Nephron progenitor cell (in vitro differentiated cells): ENCODE measurements at regions not wholly inside any gene's neighbourhood (a gene's known extent, or its start where the extent isn't known, plus 50 kb on each side); places are given as distances from the start of the nearest gene placed in this dataset.

Experiments used
- DNase-seq: peaks from one replicate; pipeline ENCODE4 v3.0.0; 2021
- H3K27ac Mint-ChIP-seq: 2 replicates; pipeline ENCODE4 v1.8.0; 2021; ENCODE audit warnings: mild to moderate bottlenecking, moderate library complexity, mixed read lengths
- H3K27me3 Mint-ChIP-seq: 2 replicates; pipeline ENCODE4 v1.8.0; 2021; ENCODE audit warnings: mild to moderate bottlenecking, low read depth, mixed read lengths; ENCODE audit not compliant: poor library complexity
- H3K36me3 Mint-ChIP-seq: 2 replicates; pipeline ENCODE4 v1.8.0; 2021; ENCODE audit warnings: low read depth, mixed read lengths
- H3K4me1 Mint-ChIP-seq: 2 replicates; pipeline ENCODE4 v1.8.0; 2021; ENCODE audit warnings: mixed read lengths
- H3K4me3 Mint-ChIP-seq: 2 replicates; pipeline ENCODE4 v1.8.0; 2021; ENCODE audit warnings: mild to moderate bottlenecking, moderate library complexity, mixed read lengths
- H3K9me3 Mint-ChIP-seq: 2 replicates; pipeline ENCODE4 v1.8.0; 2021; ENCODE audit warnings: mild to moderate bottlenecking, moderate library complexity, mixed read lengths
- CTCF ChIP-seq: fragments of 200-600 bp; sonication (generic); IDR thresholded peaks from 2 replicates; pipeline ENCODE4 v1.5.0; 2021; ENCODE audit warnings: antibody characterized with exemption

DNA sequence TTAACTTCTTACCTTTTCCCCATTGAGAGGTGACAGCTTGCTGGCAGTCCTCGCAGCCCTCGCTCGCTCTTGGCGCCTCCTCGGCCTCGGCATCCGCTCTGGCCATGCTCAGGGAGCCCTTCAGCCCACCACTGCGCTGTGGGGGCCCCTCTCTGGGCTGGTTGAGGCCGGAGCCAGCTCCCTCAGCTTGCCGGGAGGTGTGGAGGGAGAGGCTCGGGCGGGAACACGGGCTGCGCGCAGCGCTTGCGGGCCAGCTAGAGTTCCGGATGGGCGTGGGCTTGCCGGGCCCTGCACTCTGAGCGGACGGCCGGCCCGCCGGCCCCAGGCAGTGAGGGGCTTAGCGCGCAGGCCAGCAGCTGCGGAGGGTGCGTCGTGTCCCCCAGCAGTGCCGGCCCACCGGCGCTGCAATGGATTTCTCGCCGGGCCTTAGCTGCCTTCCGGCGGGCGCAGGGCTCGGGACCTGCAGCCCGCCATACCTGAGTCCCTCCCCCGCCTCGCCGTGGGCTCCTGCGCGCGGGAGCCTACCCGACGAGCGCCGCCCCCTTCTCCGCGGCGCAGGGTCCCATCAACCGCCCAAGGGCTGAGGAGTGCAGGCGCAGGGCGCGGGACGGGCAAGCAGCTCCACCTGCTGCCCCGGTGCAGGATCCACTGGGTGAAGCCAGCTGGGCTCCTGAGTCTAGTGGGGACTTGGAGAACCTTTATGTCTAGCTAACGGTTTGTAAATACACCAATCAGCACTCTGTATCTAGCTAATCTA lies 335.0 kb downstream of the CBLN2 start:
- no peak for TF ChIP-seq CTCF
- no peak overlapping the region for H3K4me3 Mint-ChIP-seq

GRCh38 chr18:72207280-72207679 lies 336.9 kb downstream of the CBLN2 start:
- Mint-ChIP-seq H3K9me3 (peaks cover 5% of the 10 kb centered on the region), H3K27ac (no peak overlapping the region)

More for the DNA sequence above, 335.0 kb downstream of the CBLN2 start:
- H3K9me3 Mint-ChIP-seq, result peaks cover 5% of the 10 kb centered on the region
- peaks cover 2% of the 10 kb centered on the region for H3K27me3 Mint-ChIP-seq
- no peaks in the 10 kb centered on the region for H3K4me1 Mint-ChIP-seq
- no peak overlapping the region for H3K27ac Mint-ChIP-seq
- DNase-seq, result no peak
- H3K36me3 Mint-ChIP-seq, result no peaks in the 10 kb centered on the region

GRCh38 chr18:72206814-72207213 lies 337.3 kb downstream of the CBLN2 start:
- H3K4me1 Mint-ChIP-seq, result no peaks in the 10 kb centered on the region
- TF ChIP-seq CTCF, result no peak

More at GRCh38 chr18:72207280-72207679, 336.9 kb downstream of the CBLN2 start:
- H3K27me3 Mint-ChIP-seq, result peaks cover 2% of the 10 kb centered on the region
- H3K4me1 Mint-ChIP-seq, result no peaks in the 10 kb centered on the region
- no peak overlapping the region for H3K4me3 Mint-ChIP-seq
- H3K36me3 Mint-ChIP-seq, result no peaks in the 10 kb centered on the region
- DNase-seq, result no peak
- TF ChIP-seq CTCF, result no peak

GRCh38 chr18:72201032-72201431 lies 343.1 kb downstream of the CBLN2 start:
- TF ChIP-seq CTCF, result no peak
- H3K27me3 Mint-ChIP-seq, result no peaks in the 10 kb centered on the region

More at GRCh38 chr18:72206814-72207213, 337.3 kb downstream of the CBLN2 start:
- peaks cover 5% of the 10 kb centered on the region for H3K9me3 Mint-ChIP-seq
- no peak overlapping the region for H3K27ac Mint-ChIP-seq
- H3K27me3 Mint-ChIP-seq, result peaks cover 2% of the 10 kb centered on the region
- no peak overlapping the region for H3K4me3 Mint-ChIP-seq
- H3K36me3 Mint-ChIP-seq, result no peaks in the 10 kb centered on the region
- no peak for DNase-seq

GRCh38 chr18:72197591-72197990 lies 346.6 kb downstream of the CBLN2 start:
- H3K9me3 Mint-ChIP-seq, result peaks cover 4% of the 10 kb centered on the region
- no peak for DNase-seq
- H3K4me1 Mint-ChIP-seq, result no peaks in the 10 kb centered on the region
- H3K27me3 Mint-ChIP-seq, result no peaks in the 10 kb centered on the region
- no peaks in the 10 kb centered on the region for H3K36me3 Mint-ChIP-seq
- no peak overlapping the region for H3K27ac Mint-ChIP-seq
- no peak overlapping the region for H3K4me3 Mint-ChIP-seq
- TF ChIP-seq CTCF, result no peak

More at GRCh38 chr18:72201032-72201431, 343.1 kb downstream of the CBLN2 start:
- Mint-ChIP-seq H3K9me3 (no peaks in the 10 kb centered on the region), H3K4me1 (no peaks in the 10 kb centered on the region), H3K27ac (no peak overlapping the region), H3K4me3 (no peak overlapping the region), H3K36me3 (no peaks in the 10 kb centered on the region)
- no peak for DNase-seq

GRCh38 chr18:72194072-72194471 lies 350.1 kb downstream of the CBLN2 start:
- H3K9me3 Mint-ChIP-seq, result peaks cover 4% of the 10 kb centered on the region
- H3K27me3 Mint-ChIP-seq, result no peaks in the 10 kb centered on the region
- DNase-seq, result no peak
- H3K36me3 Mint-ChIP-seq, result no peaks in the 10 kb centered on the region
- TF ChIP-seq CTCF, result no peak
- H3K4me1 Mint-ChIP-seq, result no peaks in the 10 kb centered on the region
- no peak overlapping the region for H3K27ac Mint-ChIP-seq
- H3K4me3 Mint-ChIP-seq, result no peak overlapping the region
